ENCODE measurements at regions not wholly inside any gene's neighbourhood (a gene's known extent, or its start where the extent isn't known, plus 50 kb on each side); places are given as distances from the start of the nearest gene placed in this dataset.

DNA sequence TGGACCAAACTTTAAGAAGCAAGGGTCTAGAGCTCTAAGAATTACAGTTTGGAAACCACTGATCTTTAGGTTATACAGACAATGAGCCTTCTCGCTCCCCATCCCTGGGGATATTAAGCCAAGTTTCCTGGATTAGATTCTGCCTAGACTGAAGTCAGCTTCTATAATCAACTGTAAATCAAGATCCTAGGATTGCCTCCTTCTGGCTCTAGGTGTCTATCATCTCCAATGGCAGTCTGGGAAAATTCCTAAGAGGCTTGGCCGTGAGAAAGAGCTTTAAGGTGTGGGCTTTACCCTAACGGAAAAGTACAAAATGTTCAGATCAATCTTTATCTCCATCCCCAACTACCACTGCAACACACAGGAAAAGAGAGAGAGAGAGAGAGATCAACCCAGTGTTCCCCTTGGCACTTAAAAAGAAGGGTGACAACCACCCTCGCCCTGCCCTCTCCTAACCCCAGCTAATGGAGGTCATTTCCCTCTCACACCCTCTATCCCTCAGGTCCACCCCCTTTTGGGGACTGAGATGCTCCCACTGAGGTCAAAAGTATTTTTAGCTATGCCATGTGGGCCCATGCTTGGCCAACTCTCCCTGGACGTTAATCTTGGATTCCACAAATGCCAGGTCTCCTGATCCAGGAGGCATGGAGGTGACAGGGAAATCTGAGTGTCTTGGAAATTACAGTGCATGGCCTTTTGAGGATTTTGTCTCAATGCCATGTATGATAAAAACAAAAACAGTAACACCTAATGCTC lies 202.8 kb upstream of the BCL6 start:
- TF ChIP-seq POLR2A (IDR thresholded peaks at IDR 0.05) = no peak
- no peak for TF ChIP-seq CTCF (IDR thresholded peaks at IDR 0.05 in 4 of 5, conservative IDR thresholded peaks at IDR 0.05 in 1 of 5)
- peak; percentile 74 to 92 for DNase-seq
- intact Hi-C loops (cut with DNase I; ENCODE audit: low total_unique reads) (loop anchor here (2.0 kb wide), 1 partner anchor 209 kb away; no protein-coding TSS in a partner anchor), in situ Hi-C loops (cut with MboI; ENCODE audit: low sequenced_read_pairs in 4 of 4) (no loop called here)
- Histone ChIP-seq H3K27ac (peak overlapping the region; percentile 77 to 88 (median 86)), H3K4me1 (peaks cover 50 to 58% of the 10 kb centered on the region in 2 donors), H3K36me3 (no peaks in the 10 kb centered on the region), H3K9me3 (no peaks in the 10 kb centered on the region), H3K27me3 (no peaks in the 10 kb centered on the region), H3K4me3 (no peak overlapping the region)
- ATAC-seq = peak; percentile 89 to 91

GRCh38 chr3:187949093-187949820 lies 204.0 kb upstream of the BCL6 start:
- H3K4me1 ChIP-seq = peaks cover 42 to 57% of the 10 kb centered on the region in 2 donors
- in situ Hi-C loops (cut with MboI; ENCODE audit: low sequenced_read_pairs in 4 of 4) = no loop called here
- DNase-seq (no peak), ATAC-seq (peak in 1 of 2 donors; percentile 6)
- intact Hi-C loops (cut with DNase I; ENCODE audit: low total_unique reads) = loop anchor here (2.0 kb wide), 1 partner anchor 210 kb away; no protein-coding TSS in a partner anchor
- H3K27ac ChIP-seq = peak overlapping the region; percentile 77 to 88 (median 86)
- H3K4me3 ChIP-seq = no peak overlapping the region
- no peaks in the 10 kb centered on the region for H3K36me3 ChIP-seq
- no peaks in the 10 kb centered on the region for H3K9me3 ChIP-seq
- no peaks in the 10 kb centered on the region for H3K27me3 ChIP-seq
- TF ChIP-seq POLR2A (IDR thresholded peaks at IDR 0.05) (no peak), CTCF (IDR thresholded peaks at IDR 0.05 in 4 of 5, conservative IDR thresholded peaks at IDR 0.05 in 1 of 5) (no peak)

- Histone ChIP-seq H3K27ac (peak overlapping the region; percentile 77 to 88 (median 86)), H3K36me3 (no peaks in the 10 kb centered on the region), H3K9me3 (no peaks in the 10 kb centered on the region), H3K4me3 (no peak overlapping the region), H3K27me3 (no peaks in the 10 kb centered on the region), H3K4me1 (peaks cover 54 to 68% of the 10 kb centered on the region in 2 donors)
- intact Hi-C loops (cut with DNase I; ENCODE audit: low total_unique reads) (no loop called here), in situ Hi-C loops (cut with MboI; ENCODE audit: low sequenced_read_pairs in 4 of 4) (no loop called here)
- TF ChIP-seq POLR2A (IDR thresholded peaks at IDR 0.05) (no peak), CTCF (IDR thresholded peaks at IDR 0.05 in 4 of 5, conservative IDR thresholded peaks at IDR 0.05 in 1 of 5) (no peak)
- no peak for ATAC-seq
- no peak for DNase-seq
Observed at GRCh38 chr3:187950671-187951070, 203.3 kb upstream of the LPP start.

DNA sequence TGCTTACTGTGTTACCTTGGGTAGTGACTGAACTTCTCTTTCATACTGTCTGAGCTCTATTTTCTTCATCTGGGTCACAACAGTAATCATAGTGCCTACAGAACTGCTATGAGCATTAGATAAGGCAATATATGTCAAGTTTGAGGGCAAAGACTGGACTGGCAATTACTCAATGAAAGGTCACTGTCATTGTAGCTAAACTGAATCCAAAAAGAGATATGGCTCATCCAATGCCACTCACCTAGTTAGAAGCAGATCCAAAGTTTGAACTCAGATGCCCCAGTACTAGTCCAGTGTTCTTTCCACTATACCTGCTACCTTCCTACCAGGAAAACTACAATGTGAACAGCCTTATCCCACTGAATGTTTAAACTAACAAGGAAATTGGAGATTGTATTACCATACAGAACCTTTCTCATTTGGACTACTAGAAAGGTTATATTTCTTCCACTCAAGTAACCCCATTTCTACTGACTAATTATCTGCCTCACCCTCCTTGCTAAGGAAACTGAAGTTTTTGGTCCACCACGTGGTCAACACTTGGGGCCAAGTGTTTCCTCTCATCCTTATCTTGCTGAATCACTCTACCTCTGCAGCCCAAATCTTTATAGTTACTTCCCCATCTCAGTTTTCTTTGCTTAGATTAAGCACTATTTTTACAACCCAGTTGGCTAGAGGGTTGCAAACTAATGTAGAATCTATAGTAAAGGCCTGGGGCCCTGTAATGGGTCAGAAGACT lies 202.3 kb upstream of the LPP start:
- no peak for DNase-seq
- Histone ChIP-seq H3K27me3 (no peaks in the 10 kb centered on the region), H3K4me3 (no peak overlapping the region), H3K4me1 (peaks cover 61 to 78% of the 10 kb centered on the region in 2 donors), H3K9me3 (no peaks in the 10 kb centered on the region), H3K36me3 (no peaks in the 10 kb centered on the region), H3K27ac (peak overlapping the region; percentile 77 to 88 (median 86))
- in situ Hi-C loops (cut with MboI; ENCODE audit: low sequenced_read_pairs in 4 of 4) (no loop called here), intact Hi-C loops (cut with DNase I; ENCODE audit: low total_unique reads) (no loop called here)
- no peak for ATAC-seq
- TF ChIP-seq POLR2A (IDR thresholded peaks at IDR 0.05) (no peak), CTCF (IDR thresholded peaks at IDR 0.05 in 4 of 5, conservative IDR thresholded peaks at IDR 0.05 in 1 of 5) (no peak)

All from gastrocnemius medialis (tissue), 4 donors.